Liver (tissue), 8 donors: ENCODE measurements at regions not wholly inside any gene's neighbourhood (a gene's known extent, or its start where the extent isn't known, plus 50 kb on each side); places are given as distances from the start of the nearest gene placed in this dataset.

Experiments
- DNase-seq: peaks from one replicate; pipeline ENCODE4 v3.0.0-alpha.2; 2017; ENCODE audit warnings: low spot score
- H3K27ac ChIP-seq, 2 donors: one replicate each; pipeline ENCODE4 v1.7.0; 2013; ENCODE audit warnings: inconsistent platforms in 2 of 2, low read length in 2 of 2, control low read depth in 1 of 2, low read depth in 1 of 2, mild to moderate bottlenecking in 1 of 2
- H3K27me3 ChIP-seq, 4 donors: one replicate each; pipeline versions ENCODE4 v1.6.1 to v1.7.0; 2013; ENCODE audit warnings: low read length in 3 of 4, inconsistent platforms in 1 of 4, mild to moderate bottlenecking in 1 of 4, moderate library complexity in 1 of 4; ENCODE audit not compliant: control insufficient read depth in 4 of 4, insufficient read depth in 4 of 4
- H3K36me3 ChIP-seq, 4 donors: one replicate each; pipeline versions ENCODE4 v1.6.1 to v1.7.0; 2013; ENCODE audit warnings: low read length in 3 of 4, mild to moderate bottlenecking in 3 of 4, low read depth in 1 of 4, moderate library complexity in 1 of 4; ENCODE audit not compliant: control insufficient read depth in 4 of 4, insufficient read depth in 3 of 4
- H3K4me1 ChIP-seq, 4 donors: one replicate each; pipeline versions ENCODE4 v1.6.1 to v1.7.0; 2013; ENCODE audit warnings: low read length in 3 of 4, mild to moderate bottlenecking in 3 of 4, moderate library complexity in 1 of 4; ENCODE audit not compliant: control insufficient read depth in 4 of 4, insufficient read depth in 4 of 4
- H3K4me3 ChIP-seq, 3 donors: one replicate each; pipeline versions ENCODE4 v1.6.1 to v1.7.0; 2013; ENCODE audit warnings: low read length in 3 of 3, control low read depth in 1 of 3, low read depth in 1 of 3, mild to moderate bottlenecking in 1 of 3
- H3K9ac ChIP-seq, 2 donors: one replicate each; pipeline ENCODE4 v1.7.0; 2013; ENCODE audit warnings: low read length in 2 of 2, mild to moderate bottlenecking in 2 of 2, moderate library complexity in 2 of 2, control low read depth in 1 of 2, low read depth in 1 of 2
- H3K9me3 ChIP-seq, 4 donors: one replicate each; pipeline versions ENCODE4 v1.6.1 to v1.7.0; 2013; ENCODE audit warnings: low read length in 3 of 4; ENCODE audit not compliant: control insufficient read depth in 4 of 4
- ATF3 ChIP-seq: IDR thresholded peaks from 2 replicates; pipeline ENCODE4 v1.6.1; 2016; ENCODE audit warnings: antibody characterized with exemption
- CTCF ChIP-seq: fragments of 150-350 bp; IDR thresholded peaks from 2 replicates; pipeline ENCODE4 v1.5.1; 2017; ENCODE audit warnings: improper control_type of control experiment, low read depth, low read length; ENCODE audit not compliant: missing input control
- EGR1 ChIP-seq, 2 donors: IDR thresholded peaks; 2 replicates each; pipeline ENCODE4 v1.6.1; 2016 to 2018; ENCODE audit warnings: antibody characterized with exemption in 2 of 2, low read depth in 2 of 2
- FOXA2 ChIP-seq: IDR thresholded peaks from 2 replicates; pipeline ENCODE4 v1.6.1; 2016; ENCODE audit warnings: antibody characterized with exemption
- GABPA ChIP-seq, 2 donors: IDR thresholded peaks in 1 of 2; conservative IDR thresholded peaks in 1 of 2; 2 replicates each; pipeline ENCODE4 v1.6.1; 2016; ENCODE audit warnings: antibody characterized with exemption in 2 of 2, mild to moderate bottlenecking in 1 of 2, moderate library complexity in 1 of 2
- HNF4A ChIP-seq, 2 donors: conservative IDR thresholded peaks; 2 replicates each; pipeline ENCODE4 v1.6.1; 2016; ENCODE audit warnings: antibody characterized with exemption in 2 of 2, mild to moderate bottlenecking in 2 of 2
- HNF4G ChIP-seq: IDR thresholded peaks from 2 replicates; pipeline ENCODE4 v1.6.1; 2016; ENCODE audit warnings: antibody characterized with exemption
- MAX ChIP-seq: IDR thresholded peaks from 2 replicates; pipeline ENCODE4 v1.6.1; 2016; ENCODE audit warnings: antibody characterized with exemption
- NR2F2 ChIP-seq: IDR thresholded peaks from 2 replicates; pipeline ENCODE4 v1.6.1; 2016; ENCODE audit warnings: antibody characterized with exemption
- REST ChIP-seq: IDR thresholded peaks from 2 replicates; pipeline ENCODE4 v1.6.1; 2016; ENCODE audit warnings: antibody characterized with exemption, mild to moderate bottlenecking
- SP1 ChIP-seq: IDR thresholded peaks from 2 replicates; pipeline ENCODE4 v1.6.1; 2018; ENCODE audit warnings: antibody characterized with exemption, mild to moderate bottlenecking
- TAF1 ChIP-seq: conservative IDR thresholded peaks from 2 replicates; pipeline ENCODE4 v1.6.1; 2016; ENCODE audit warnings: antibody characterized with exemption, mild to moderate bottlenecking
- ZBTB33 ChIP-seq: IDR thresholded peaks from 2 replicates; pipeline ENCODE4 v1.6.1; 2016; ENCODE audit warnings: antibody characterized with exemption
- WGBS: extraction: QIAGEN DNeasy Blood & Tissue Kit; methylation state at CpG from one replicate; pipeline ENCODE4 v1.1.7; 2013; 5-methylcytosine and 5-hydroxymethylcytosine counted together
- donor health status: healthy.
- donor health status: healthy.
- donor health status: healthy.
- donor health status: healthy.
- donor health status: healthy.

GRCh38 chrX:1870421-1870820, 255.6 kb downstream of the ASMT start:
- H3K9ac ChIP-seq = no peak overlapping the region
- no peaks in the 10 kb centered on the region for H3K9me3 ChIP-seq
- H3K36me3 ChIP-seq = no peaks in the 10 kb centered on the region
- no peak overlapping the region for H3K4me3 ChIP-seq
- TF ChIP-seq ZBTB33 (no peak), HNF4A (conservative IDR thresholded peaks at IDR 0.05) (no peak), HNF4G (no peak), EGR1 (IDR thresholded peaks at IDR 0.05; ENCODE audit: low read depth in 2 of 2) (no peak), MAX (no peak), TAF1 (no peak), REST (no peak)
- no peak for DNase-seq
- no peaks in the 10 kb centered on the region for H3K4me1 ChIP-seq
- WGBS = 66% methylated on average over 4 of the region's 4 CpGs
- peaks cover 0 to 3% (median 0%) of the 10 kb centered on the region in 4 donors for H3K27me3 ChIP-seq
- H3K27ac ChIP-seq = no peak overlapping the region

- Histone ChIP-seq H3K27ac (no peak overlapping the region), H3K4me3 (no peak overlapping the region), H3K27me3 (peaks cover 0 to 3% (median 0%) of the 10 kb centered on the region in 4 donors), H3K9me3 (no peaks in the 10 kb centered on the region), H3K9ac (no peak overlapping the region), H3K36me3 (no peaks in the 10 kb centered on the region), H3K4me1 (no peaks in the 10 kb centered on the region)
- no peak for DNase-seq
- whole genome bisulfite sequencing = 95% methylated on average over 5 of the region's 5 CpGs
- TF ChIP-seq HNF4G (no peak), NR2F2 (no peak)
These were observed 257.0 kb downstream of the ASMT start for GRCh38 chrX:1871887-1872286.

- Histone ChIP-seq H3K9me3 (no peaks in the 10 kb centered on the region), H3K4me3 (no peak overlapping the region), H3K36me3 (no peaks in the 10 kb centered on the region), H3K9ac (no peak overlapping the region), H3K4me1 (no peaks in the 10 kb centered on the region), H3K27ac (no peak overlapping the region), H3K27me3 (peaks cover 0 to 3% (median 0%) of the 10 kb centered on the region in 4 donors)
- 60% methylated on average over 1 of the region's 1 CpG for WGBS
- DNase-seq = no peak
- TF ChIP-seq ZBTB33 = no peak
- no peak for TF ChIP-seq FOXA2
- no peak for TF ChIP-seq SP1
- no peak for TF ChIP-seq ATF3
- TF ChIP-seq MAX = no peak
- TF ChIP-seq CTCF = no peak
- TF ChIP-seq HNF4G = no peak
- no peak for TF ChIP-seq GABPA (IDR thresholded peaks at IDR 0.05 in 1 of 2, conservative IDR thresholded peaks at IDR 0.05 in 1 of 2)
These were observed 258.8 kb downstream of the ASMT start for GRCh38 chrX:1873671-1874070.
